Suprapubic skin (tissue), 4 donors: ENCODE measurements at regions not wholly inside any gene's neighbourhood (a gene's known extent, or its start where the extent isn't known, plus 50 kb on each side); places are given as distances from the start of the nearest gene placed in this dataset.

Source experiments
- CTCF ChIP-seq, 2 donors: fragments of 200-600 bp in 1 of 2; fragments of 450-650 bp in 1 of 2; sonication (generic) in 1 of 2; IDR thresholded peaks; one replicate each; pipeline ENCODE4 v1.5.1; 2016 to 2019; ENCODE audit warnings: antibody characterized with exemption in 2 of 2, mild to moderate bottlenecking in 1 of 2, moderate library complexity in 1 of 2
- POLR2A ChIP-seq, 2 donors: fragments of 450-650 bp; IDR thresholded peaks; one replicate each; pipeline ENCODE4 v1.6.1; 2017; ENCODE audit warnings: antibody characterized with exemption in 2 of 2, mild to moderate bottlenecking in 2 of 2, moderate library complexity in 2 of 2
- POLR2AphosphoS5 ChIP-seq, 3 donors: sonication (generic); formaldehyde crosslinking; IDR thresholded peaks; one replicate each; pipeline ENCODE4 v1.6.1; 2017; ENCODE audit warnings: antibody characterized with exemption in 3 of 3

- TF ChIP-seq CTCF (IDR thresholded peaks at IDR 0.05) = no peak
- no peak for TF ChIP-seq POLR2A (IDR thresholded peaks at IDR 0.05)
- TF ChIP-seq POLR2AphosphoS5 (IDR thresholded peaks at IDR 0.05) = no peak
Observed at GRCh38 chr5:18876565-18876964, 1111.4 kb downstream of the CDH18 start.
